Psoas muscle (tissue), 7 donors: ENCODE measurements at regions not wholly inside any gene's neighbourhood (a gene's known extent, or its start where the extent isn't known, plus 50 kb on each side); places are given as distances from the start of the nearest gene placed in this dataset.

Experiments
- ATAC-seq, 4 donors: fragments of 200-7000 bp; cut with Tn5 transposase; one replicate each; pipeline ENCODE4 v1.9.1; 2020; ENCODE audit warnings: moderate library complexity in 3 of 4, mild to moderate bottlenecking in 2 of 4
- DNase-seq, 2 donors: peaks; one replicate each; pipeline ENCODE4 v3.0.0-alpha.2; 2020
- H3K27ac ChIP-seq: fragments of 200-600 bp; one replicate; pipeline ENCODE4 v1.8.0; 2022
- H3K27me3 ChIP-seq, 3 donors: fragments of 200-600 bp in 1 of 3; one replicate each; pipeline versions ENCODE4 v1.6.1 to v1.8.0; 2013 to 2022; ENCODE audit warnings: low read length in 2 of 3, mild to moderate bottlenecking in 2 of 3, moderate library complexity in 1 of 3; ENCODE audit not compliant: insufficient read depth in 3 of 3
- H3K36me3 ChIP-seq, 2 donors: fragments of 200-600 bp in 1 of 2; one replicate each; pipeline versions ENCODE4 v1.6.1 to v1.8.0; 2013 to 2022; ENCODE audit warnings: low read depth in 1 of 2, mild to moderate bottlenecking in 1 of 2, moderate library complexity in 1 of 2; ENCODE audit not compliant: insufficient read depth in 1 of 2
- H3K4me1 ChIP-seq: fragments of 200-600 bp; one replicate; pipeline ENCODE4 v1.8.0; 2022
- H3K4me3 ChIP-seq: fragments of 200-600 bp; one replicate; pipeline ENCODE4 v1.8.0; 2022; ENCODE audit warnings: mild to moderate bottlenecking
- H3K9me3 ChIP-seq: fragments of 200-600 bp; one replicate; pipeline ENCODE4 v1.8.0; 2022
- WGBS, 3 donors: extraction: QIAGEN DNeasy Blood & Tissue Kit; methylation state at CpG; one replicate each; pipeline versions ENCODE4 v1.1.6 to v1.1.7; 2013; 5-methylcytosine and 5-hydroxymethylcytosine counted together
- intact Hi-C, 2 donors: fragments of 100-400 bp; cut with DNase I; formaldehyde crosslinking; loops; one replicate each; pipeline versions ENCODE4 v1.11.0 to v1.14.2; 2022
- TF ChIP-seq, protein P1 (sequence below): fragments of 200-600 bp; IDR thresholded peaks from one replicate; pipeline ENCODE4 v1.8.0; 2022; ENCODE audit warnings: antibody characterized with exemption
- donor health status: healthy with polysubstance abuse.
- donor health status: DM: no; HTN: no; CAD: no; lungs with moderate emphysema.
- donor health status: Bipolar disorder and iron deficiency.
- donor health status: healthy.
- donor health status: DM: yes; HTN: yes; CAD: no.
- donor health status: DM: no; HTN: no; CAD: no.
- donor health status: DM: yes; HTN: yes; CAD: no.

DNA sequence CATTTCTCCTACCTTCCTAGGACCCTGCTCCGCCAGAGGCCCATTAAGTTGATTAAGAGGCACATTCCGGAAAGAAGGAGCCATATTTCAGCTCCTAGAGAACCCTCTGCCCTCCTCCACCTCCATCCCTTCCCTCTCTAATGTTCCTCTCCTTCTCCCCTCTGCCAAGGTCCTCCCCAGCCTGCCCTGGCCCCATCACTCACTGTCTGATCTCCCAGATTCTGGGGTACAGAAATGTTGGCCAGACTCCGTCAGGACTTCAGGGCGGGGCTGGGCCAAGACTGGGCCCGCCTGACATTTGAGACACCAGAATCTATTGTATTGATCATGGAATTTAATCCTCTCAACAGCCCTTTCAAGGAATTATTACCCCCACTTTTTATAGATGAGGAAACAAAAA, 136.1 kb downstream of the TMEM132E start:
- no peak for DNase-seq
- 69 to 75% (median 72%) methylated on average over 5 of the region's 5 CpGs for WGBS, 3 donors
- ATAC-seq: no peak
- intact Hi-C loops: no loop called here
- H3K4me1 ChIP-seq: no peaks in the 10 kb centered on the region
- H3K4me3 ChIP-seq: no peak overlapping the region
- no peak overlapping the region for H3K27ac ChIP-seq
- TF ChIP-seq, protein P1, sequence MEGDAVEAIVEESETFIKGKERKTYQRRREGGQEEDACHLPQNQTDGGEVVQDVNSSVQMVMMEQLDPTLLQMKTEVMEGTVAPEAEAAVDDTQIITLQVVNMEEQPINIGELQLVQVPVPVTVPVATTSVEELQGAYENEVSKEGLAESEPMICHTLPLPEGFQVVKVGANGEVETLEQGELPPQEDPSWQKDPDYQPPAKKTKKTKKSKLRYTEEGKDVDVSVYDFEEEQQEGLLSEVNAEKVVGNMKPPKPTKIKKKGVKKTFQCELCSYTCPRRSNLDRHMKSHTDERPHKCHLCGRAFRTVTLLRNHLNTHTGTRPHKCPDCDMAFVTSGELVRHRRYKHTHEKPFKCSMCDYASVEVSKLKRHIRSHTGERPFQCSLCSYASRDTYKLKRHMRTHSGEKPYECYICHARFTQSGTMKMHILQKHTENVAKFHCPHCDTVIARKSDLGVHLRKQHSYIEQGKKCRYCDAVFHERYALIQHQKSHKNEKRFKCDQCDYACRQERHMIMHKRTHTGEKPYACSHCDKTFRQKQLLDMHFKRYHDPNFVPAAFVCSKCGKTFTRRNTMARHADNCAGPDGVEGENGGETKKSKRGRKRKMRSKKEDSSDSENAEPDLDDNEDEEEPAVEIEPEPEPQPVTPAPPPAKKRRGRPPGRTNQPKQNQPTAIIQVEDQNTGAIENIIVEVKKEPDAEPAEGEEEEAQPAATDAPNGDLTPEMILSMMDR: no peak
- H3K36me3 ChIP-seq: no peaks in the 10 kb centered on the region
- no peaks in the 10 kb centered on the region for H3K9me3 ChIP-seq
- peaks cover 0 to 2% (median 0%) of the 10 kb centered on the region in 3 donors for H3K27me3 ChIP-seq

DNA sequence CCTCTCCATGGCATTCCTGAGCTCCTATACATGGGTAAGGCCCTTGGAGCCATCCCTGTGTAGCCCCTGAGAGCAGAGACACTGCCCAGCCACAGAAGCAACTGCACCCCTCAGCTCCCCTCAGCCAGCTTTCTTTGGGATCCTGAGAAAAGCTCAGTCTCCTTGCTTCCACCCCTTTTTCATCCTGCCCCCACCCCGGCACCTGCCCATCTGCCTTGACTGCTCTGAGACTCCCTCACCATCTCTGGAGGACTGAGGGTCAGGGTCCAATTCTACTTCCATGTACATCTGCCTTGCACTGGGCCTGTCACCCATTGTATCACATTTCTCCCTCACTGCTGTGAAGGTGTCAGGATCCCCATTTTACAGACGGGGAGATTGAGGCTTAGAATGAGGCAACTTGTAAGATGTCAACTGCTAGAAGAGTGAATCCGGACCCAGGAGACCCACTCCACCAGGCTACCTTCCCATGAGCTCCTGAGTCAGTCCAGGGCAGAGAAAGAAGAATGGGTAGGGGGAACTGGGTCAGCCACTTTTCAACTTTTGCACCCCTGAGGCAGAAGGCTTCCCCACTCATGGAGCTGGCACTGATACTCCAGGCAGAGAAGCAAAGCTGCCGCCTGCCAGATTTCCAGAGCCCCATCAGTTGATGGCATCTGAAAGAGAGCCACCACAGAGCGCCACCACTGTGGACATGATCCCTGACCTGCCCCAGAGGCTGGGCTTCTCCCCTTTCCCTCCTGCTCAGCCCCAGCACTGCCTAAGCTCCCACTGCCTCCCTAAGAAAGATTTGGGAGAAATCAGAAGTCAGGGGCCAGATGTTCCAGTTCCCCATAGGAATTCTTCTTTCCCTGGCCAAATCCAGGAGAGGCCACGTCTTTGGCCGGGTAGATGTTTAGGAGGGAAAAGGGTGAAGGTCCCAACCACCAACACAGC, 135.4 kb downstream of the TMEM132E start:
- ATAC-seq (no peak), DNase-seq (no peak)
- H3K27me3 ChIP-seq: peaks cover 0 to 6% (median 0%) of the 10 kb centered on the region in 3 donors
- H3K9me3 ChIP-seq: no peaks in the 10 kb centered on the region
- no peak overlapping the region for H3K27ac ChIP-seq
- H3K4me1 ChIP-seq: no peaks in the 10 kb centered on the region
- intact Hi-C loops: no loop called here
- TF ChIP-seq, protein P1: no peak
- WGBS, 3 donors: 70 to 74% (median 73%) methylated on average over 7 of the region's 7 CpGs
- no peak overlapping the region for H3K4me3 ChIP-seq
- H3K36me3 ChIP-seq: no peaks in the 10 kb centered on the region

DNA sequence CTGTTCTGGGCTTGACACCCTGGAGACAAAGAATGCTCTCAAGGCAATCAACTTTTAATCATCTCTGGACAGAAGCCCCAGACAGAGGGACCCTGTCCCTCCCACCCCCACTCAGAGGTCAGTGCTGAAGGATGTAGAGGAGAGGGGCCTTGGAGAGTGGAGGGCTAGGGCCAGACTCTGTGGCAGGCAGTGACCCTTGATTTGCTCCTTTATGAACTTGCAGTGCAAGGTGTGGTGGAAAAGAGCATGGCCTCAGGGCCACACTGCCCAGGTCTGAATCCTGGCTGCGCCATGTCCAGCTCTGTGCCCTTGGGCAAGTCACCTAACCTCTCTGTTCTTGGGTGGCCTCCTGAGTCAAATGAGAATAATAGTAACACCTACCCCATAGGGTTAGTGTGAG, 134.3 kb downstream of the TMEM132E start:
- H3K36me3 ChIP-seq: no peaks in the 10 kb centered on the region
- TF ChIP-seq, protein P1: no peak
- intact Hi-C loops: loop anchor here in 1 of 2 donors (2.0 kb wide), 1 partner anchor 19 kb away; no protein-coding TSS in a partner anchor
- H3K4me1 ChIP-seq: no peaks in the 10 kb centered on the region
- H3K4me3 ChIP-seq: no peak overlapping the region
- WGBS, 3 donors: 93 to 94% (median 94%) methylated on average over 1 of the region's 1 CpG
- H3K9me3 ChIP-seq: no peaks in the 10 kb centered on the region
- no peak for ATAC-seq
- H3K27me3 ChIP-seq: peaks cover 0 to 6% (median 0%) of the 10 kb centered on the region in 3 donors
- H3K27ac ChIP-seq: no peak overlapping the region
- no peak for DNase-seq

DNA sequence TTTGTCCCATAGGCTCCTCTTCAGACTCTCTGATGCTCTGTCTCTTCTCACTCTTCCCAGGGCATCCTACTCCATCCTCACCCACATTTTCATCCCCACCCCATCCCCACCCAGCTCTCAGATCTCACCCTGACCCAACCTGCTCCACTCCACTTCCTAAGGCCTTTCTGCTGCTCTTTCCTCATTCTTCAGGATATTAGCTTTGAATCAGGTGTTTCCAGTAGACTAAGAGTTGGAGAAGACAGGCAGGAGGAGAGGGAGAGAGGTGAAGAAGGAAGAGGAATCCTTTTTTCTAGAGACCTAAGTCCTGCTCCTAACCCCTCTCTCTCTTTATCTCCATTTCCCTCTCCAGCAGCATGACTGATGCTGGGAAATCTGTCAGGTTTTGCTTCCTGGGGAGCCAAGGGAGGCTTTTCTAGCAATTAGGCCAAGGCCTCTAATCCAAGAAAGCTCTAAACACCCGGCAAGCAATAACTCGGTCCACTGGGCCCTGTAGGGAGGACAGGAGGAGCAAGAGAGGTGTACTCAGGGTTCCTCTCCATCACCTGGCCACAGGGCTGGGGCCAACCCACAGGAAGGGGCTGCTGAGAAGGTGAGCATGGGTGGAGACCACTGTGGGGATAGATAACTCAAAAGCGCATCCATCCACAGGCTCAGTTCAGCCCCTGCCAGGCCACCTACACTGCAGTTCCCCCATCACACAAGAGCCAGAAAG, 133.3 kb downstream of the TMEM132E start:
- Histone ChIP-seq H3K36me3 (no peaks in the 10 kb centered on the region), H3K27ac (no peak overlapping the region), H3K27me3 (peaks cover 0 to 6% (median 0%) of the 10 kb centered on the region in 3 donors), H3K4me3 (no peak overlapping the region), H3K9me3 (no peaks in the 10 kb centered on the region), H3K4me1 (no peaks in the 10 kb centered on the region)
- TF ChIP-seq, protein P1: no peak
- no peak for DNase-seq
- intact Hi-C loops: loop anchor here in 1 of 2 donors (2.0 kb wide), 1 partner anchor 20 kb away; no protein-coding TSS in a partner anchor
- 45 to 74% (median 65%) methylated on average over 3 of the region's 3 CpGs for WGBS, 3 donors
- no peak for ATAC-seq
